ENCODE measurements at regions not wholly inside any gene's neighbourhood (a gene's known extent, or its start where the extent isn't known, plus 50 kb on each side); places are given as distances from the start of the nearest gene placed in this dataset.

- H2BK12ac ChIP-seq (ENCODE audit: low read length), result no peak overlapping the region
These were observed 900.3 kb downstream of the IPMK start for GRCh38 chr10:57367412-57367811.

DNA sequence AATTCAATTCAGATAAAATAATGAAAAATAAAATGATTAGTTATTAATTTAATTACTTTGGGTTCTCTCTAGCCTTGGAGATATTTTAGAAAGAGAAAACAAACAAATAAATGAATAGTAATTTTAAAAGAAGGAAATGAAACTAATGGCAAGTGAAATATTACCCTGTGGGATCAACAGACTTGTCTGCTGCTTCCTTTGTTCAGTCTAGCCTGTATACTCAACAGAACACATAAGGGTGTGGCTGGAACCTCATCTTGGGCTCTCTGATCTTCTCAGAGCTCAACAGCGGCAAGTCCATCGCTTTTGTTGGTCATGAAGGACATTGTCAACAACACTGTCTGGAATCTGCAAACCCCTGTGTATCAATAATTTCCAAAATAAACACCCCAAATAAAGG is 904.9 kb downstream of the IPMK start:
- no peaks in the 10 kb centered on the region for H3K36me3 ChIP-seq (ENCODE audit: control insufficient read depth in 1 of 2, insufficient read depth in 2 of 2, low read length in 2 of 2)
- H4K8ac ChIP-seq (ENCODE audit: low read depth, low read length), result no peak overlapping the region
- no peak overlapping the region for H2BK120ac ChIP-seq (ENCODE audit: insufficient read depth, low read length, poor library complexity)
- H3K4me3 ChIP-seq (ENCODE audit: low read depth, low read length), result no peak overlapping the region
- H3K4ac ChIP-seq (ENCODE audit: low read depth, low read length), result no peak overlapping the region
- H3K4me1 ChIP-seq (ENCODE audit: control insufficient read depth in 1 of 2, insufficient read depth in 2 of 2, low read length in 2 of 2), result no peaks in the 10 kb centered on the region
- no peak overlapping the region for H2AK5ac ChIP-seq (ENCODE audit: low read length)
- H3K79me2 ChIP-seq (ENCODE audit: control insufficient read depth, insufficient read depth, low read length, poor library complexity), result no peaks in the 10 kb centered on the region
- H3K9ac ChIP-seq (ENCODE audit: low read length), result no peak overlapping the region
- H3K79me1 ChIP-seq (ENCODE audit: low read length), result no peaks in the 10 kb centered on the region
- WGBS (ENCODE audit: extremely low coverage, insufficient coverage, insufficient read length), result no CpG with 5 or more reads among the region's 2 CpGs
- no peak overlapping the region for H3K14ac ChIP-seq (ENCODE audit: low read length)
- H3K9me3 ChIP-seq (ENCODE audit: insufficient read depth, low read depth, low read length), result no peaks in the 10 kb centered on the region
- no peak overlapping the region for H3K23ac ChIP-seq (ENCODE audit: low read length)
- H4K12ac ChIP-seq (ENCODE audit: low read depth, low read length), result no peak overlapping the region
- H3K4me2 ChIP-seq (ENCODE audit: low read length), result no peak overlapping the region
- H2AFZ ChIP-seq (ENCODE audit: insufficient read depth, low read length, poor library complexity), result no peak overlapping the region
- DNase-seq, result no peak
- no peaks in the 10 kb centered on the region for H3K27me3 ChIP-seq (ENCODE audit: insufficient read depth, low read length)
- H3K27ac ChIP-seq (ENCODE audit: low read depth, low read length), result no peak overlapping the region
- no peak overlapping the region for H2BK5ac ChIP-seq (ENCODE audit: low read depth, low read length, poor library complexity)
- no peak overlapping the region for H3K18ac ChIP-seq (ENCODE audit: low read length)
- H2BK12ac ChIP-seq (ENCODE audit: low read length), result no peak overlapping the region
- H4K91ac ChIP-seq (ENCODE audit: low read depth, low read length), result no peak overlapping the region

More at GRCh38 chr10:57367412-57367811, 900.3 kb downstream of the IPMK start:
- Histone ChIP-seq H3K79me2 (ENCODE audit: control insufficient read depth, insufficient read depth, low read length, poor library complexity) (no peaks in the 10 kb centered on the region), H3K4me2 (ENCODE audit: low read length) (no peak overlapping the region), H3K23ac (ENCODE audit: low read length) (no peak overlapping the region), H3K36me3 (ENCODE audit: control insufficient read depth in 1 of 2, insufficient read depth in 2 of 2, low read length in 2 of 2) (no peaks in the 10 kb centered on the region), H3K4me1 (ENCODE audit: control insufficient read depth in 1 of 2, insufficient read depth in 2 of 2, low read length in 2 of 2) (no peaks in the 10 kb centered on the region), H3K14ac (ENCODE audit: low read length) (no peak overlapping the region), H2AK5ac (ENCODE audit: low read length) (no peak overlapping the region), H3K27ac (ENCODE audit: low read depth, low read length) (no peak overlapping the region), H3K79me1 (ENCODE audit: low read length) (no peaks in the 10 kb centered on the region), H3K9me3 (ENCODE audit: insufficient read depth, low read depth, low read length) (no peaks in the 10 kb centered on the region), H4K8ac (ENCODE audit: low read depth, low read length) (no peak overlapping the region), H3K27me3 (ENCODE audit: insufficient read depth, low read length) (no peaks in the 10 kb centered on the region), H3K18ac (ENCODE audit: low read length) (no peak overlapping the region), H2BK5ac (ENCODE audit: low read depth, low read length, poor library complexity) (no peak overlapping the region), H3K9ac (ENCODE audit: low read length) (no peak overlapping the region), H2BK120ac (ENCODE audit: insufficient read depth, low read length, poor library complexity) (no peak overlapping the region), H4K12ac (ENCODE audit: low read depth, low read length) (no peak overlapping the region), H3K4me3 (ENCODE audit: low read depth, low read length) (no peak overlapping the region), H2AFZ (ENCODE audit: insufficient read depth, low read length, poor library complexity) (no peak overlapping the region), H3K4ac (ENCODE audit: low read depth, low read length) (no peak overlapping the region), H4K91ac (ENCODE audit: low read depth, low read length) (no peak overlapping the region)
- DNase-seq, result no peak
- WGBS (ENCODE audit: extremely low coverage, insufficient coverage, insufficient read length), result no CpG with 5 or more reads among the region's 5 CpGs

- H2BK12ac ChIP-seq (ENCODE audit: low read length), result no peak overlapping the region
These were observed 914.2 kb downstream of the IPMK start for GRCh38 chr10:57353403-57354003.

DNA sequence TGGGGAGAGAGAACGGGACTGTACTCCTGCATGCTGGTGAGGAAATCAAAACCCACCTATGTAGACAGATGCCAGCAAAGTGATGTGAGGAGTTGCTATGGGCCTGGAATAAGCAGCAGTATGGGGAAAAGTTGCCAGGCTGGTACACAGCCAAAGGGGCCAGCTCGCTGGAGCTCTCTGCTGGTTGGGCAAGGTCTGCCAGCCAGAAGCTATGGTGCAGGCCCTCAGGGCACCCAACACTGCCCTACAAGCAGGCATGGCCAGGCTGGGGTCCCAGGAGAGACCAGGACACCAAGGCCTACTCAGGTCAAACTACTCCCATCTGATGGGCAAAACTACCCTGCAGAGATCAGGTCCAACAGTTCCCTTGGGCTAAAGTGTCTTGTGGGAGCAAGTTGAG is 916.6 kb downstream of the IPMK start:
- no CpG with 5 or more reads among the region's 2 CpGs for WGBS (ENCODE audit: extremely low coverage, insufficient coverage, insufficient read length)
- no peaks in the 10 kb centered on the region for H3K4me1 ChIP-seq (ENCODE audit: control insufficient read depth in 1 of 2, insufficient read depth in 2 of 2, low read length in 2 of 2)
- H3K36me3 ChIP-seq (ENCODE audit: control insufficient read depth in 1 of 2, insufficient read depth in 2 of 2, low read length in 2 of 2), result no peaks in the 10 kb centered on the region
- no peak overlapping the region for H3K4ac ChIP-seq (ENCODE audit: low read depth, low read length)
- H3K18ac ChIP-seq (ENCODE audit: low read length), result no peak overlapping the region
- H3K4me2 ChIP-seq (ENCODE audit: low read length), result no peak overlapping the region
- H2AK5ac ChIP-seq (ENCODE audit: low read length), result no peak overlapping the region
- no peak overlapping the region for H3K27ac ChIP-seq (ENCODE audit: low read depth, low read length)
- no peak overlapping the region for H4K12ac ChIP-seq (ENCODE audit: low read depth, low read length)
- no peak for DNase-seq
- no peak overlapping the region for H2AFZ ChIP-seq (ENCODE audit: insufficient read depth, low read length, poor library complexity)
- no peak overlapping the region for H2BK120ac ChIP-seq (ENCODE audit: insufficient read depth, low read length, poor library complexity)
- no peaks in the 10 kb centered on the region for H3K79me1 ChIP-seq (ENCODE audit: low read length)
- no peak overlapping the region for H3K23ac ChIP-seq (ENCODE audit: low read length)
- no peak overlapping the region for H2BK12ac ChIP-seq (ENCODE audit: low read length)
- no peaks in the 10 kb centered on the region for H3K9me3 ChIP-seq (ENCODE audit: insufficient read depth, low read depth, low read length)
- no peak overlapping the region for H3K9ac ChIP-seq (ENCODE audit: low read length)
- no peak overlapping the region for H3K4me3 ChIP-seq (ENCODE audit: low read depth, low read length)
- H3K27me3 ChIP-seq (ENCODE audit: insufficient read depth, low read length), result no peaks in the 10 kb centered on the region
- H4K91ac ChIP-seq (ENCODE audit: low read depth, low read length), result no peak overlapping the region
- no peak overlapping the region for H2BK5ac ChIP-seq (ENCODE audit: low read depth, low read length, poor library complexity)
- H4K8ac ChIP-seq (ENCODE audit: low read depth, low read length), result no peak overlapping the region
- H3K14ac ChIP-seq (ENCODE audit: low read length), result no peak overlapping the region
- H3K79me2 ChIP-seq (ENCODE audit: control insufficient read depth, insufficient read depth, low read length, poor library complexity), result no peaks in the 10 kb centered on the region

More at GRCh38 chr10:57353403-57354003, 914.2 kb downstream of the IPMK start:
- H2AFZ ChIP-seq (ENCODE audit: insufficient read depth, low read length, poor library complexity), result no peak overlapping the region
- no peak overlapping the region for H2BK120ac ChIP-seq (ENCODE audit: insufficient read depth, low read length, poor library complexity)
- no peak overlapping the region for H3K27ac ChIP-seq (ENCODE audit: low read depth, low read length)
- H4K91ac ChIP-seq (ENCODE audit: low read depth, low read length), result no peak overlapping the region
- DNase-seq, result no peak
- no peak overlapping the region for H3K9ac ChIP-seq (ENCODE audit: low read length)
- WGBS (ENCODE audit: extremely low coverage, insufficient coverage, insufficient read length), result no CpG with 5 or more reads among the region's 4 CpGs
- no peak overlapping the region for H3K14ac ChIP-seq (ENCODE audit: low read length)
- H4K8ac ChIP-seq (ENCODE audit: low read depth, low read length), result no peak overlapping the region
- H3K27me3 ChIP-seq (ENCODE audit: insufficient read depth, low read length), result no peaks in the 10 kb centered on the region
- H2BK5ac ChIP-seq (ENCODE audit: low read depth, low read length, poor library complexity), result no peak overlapping the region
- H3K4me1 ChIP-seq (ENCODE audit: control insufficient read depth in 1 of 2, insufficient read depth in 2 of 2, low read length in 2 of 2), result no peaks in the 10 kb centered on the region
- H3K18ac ChIP-seq (ENCODE audit: low read length), result no peak overlapping the region
- no peak overlapping the region for H4K12ac ChIP-seq (ENCODE audit: low read depth, low read length)
- H3K79me1 ChIP-seq (ENCODE audit: low read length), result no peaks in the 10 kb centered on the region
- no peak overlapping the region for H3K4me2 ChIP-seq (ENCODE audit: low read length)
- no peak overlapping the region for H3K4me3 ChIP-seq (ENCODE audit: low read depth, low read length)
- no peak overlapping the region for H3K23ac ChIP-seq (ENCODE audit: low read length)
- no peaks in the 10 kb centered on the region for H3K36me3 ChIP-seq (ENCODE audit: control insufficient read depth in 1 of 2, insufficient read depth in 2 of 2, low read length in 2 of 2)
- no peaks in the 10 kb centered on the region for H3K9me3 ChIP-seq (ENCODE audit: insufficient read depth, low read depth, low read length)
- H2AK5ac ChIP-seq (ENCODE audit: low read length), result no peak overlapping the region
- no peak overlapping the region for H3K4ac ChIP-seq (ENCODE audit: low read depth, low read length)
- H3K79me2 ChIP-seq (ENCODE audit: control insufficient read depth, insufficient read depth, low read length, poor library complexity), result no peaks in the 10 kb centered on the region

All from trophoblast cell (in vitro differentiated cells and primary cell).